Mesothelial cell of epicardium (in vitro differentiated cells): ENCODE measurements at regions not wholly inside any gene's neighbourhood (a gene's known extent, or its start where the extent isn't known, plus 50 kb on each side); places are given as distances from the start of the nearest gene placed in this dataset.

ENCODE experiments used
- DNase-seq, 2 experiments: peaks; one replicate each; pipeline ENCODE4 v3.0.0; 2021; ENCODE audit warnings: low spot score in 2 of 2; ENCODE audit not compliant: unreplicated experiment in 2 of 2
- H3K27ac Mint-ChIP-seq: 2 replicates; pipeline ENCODE4 v1.8.0; 2021; ENCODE audit warnings: mixed read lengths
- H3K27me3 Mint-ChIP-seq: 2 replicates; pipeline ENCODE4 v1.8.0; 2021; ENCODE audit warnings: low read depth, mixed read lengths
- H3K36me3 Mint-ChIP-seq: 2 replicates; pipeline ENCODE4 v1.8.0; 2021; ENCODE audit warnings: mixed read lengths
- H3K4me1 Mint-ChIP-seq: 2 replicates; pipeline ENCODE4 v1.8.0; 2021; ENCODE audit warnings: mixed read lengths
- H3K4me3 Mint-ChIP-seq: 2 replicates; pipeline ENCODE4 v1.8.0; 2021; ENCODE audit warnings: mild to moderate bottlenecking, moderate library complexity, mixed read lengths
- H3K9me3 Mint-ChIP-seq: 2 replicates; pipeline ENCODE4 v1.8.0; 2021; ENCODE audit warnings: mixed read lengths
- TF ChIP-seq, protein P1 (sequence below): fragments of 200-600 bp; sonication (generic); IDR thresholded peaks from one replicate; pipeline ENCODE4 v1.5.0; 2021; ENCODE audit warnings: antibody characterized with exemption; ENCODE audit not compliant: unreplicated experiment

DNA sequence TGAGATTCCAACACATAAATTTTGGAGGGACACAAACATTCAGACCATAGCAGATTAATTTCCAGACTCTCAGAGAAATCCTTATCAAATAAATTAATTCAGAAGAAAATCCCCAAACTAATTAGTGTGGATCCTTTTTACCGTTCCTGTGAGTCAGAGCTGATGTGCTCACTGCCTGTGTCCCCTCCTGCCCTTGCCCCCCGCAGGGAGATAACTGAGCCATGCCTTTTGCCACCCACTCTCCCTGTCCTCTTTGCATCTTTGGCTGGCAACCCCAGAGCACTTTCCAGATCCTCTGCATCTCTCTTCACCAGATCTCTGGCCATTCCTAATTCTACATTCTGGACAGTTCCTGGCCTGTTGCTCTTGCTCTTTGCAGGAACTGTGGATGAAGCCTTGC, 135.4 kb upstream of the MAP1B start:
- no peaks in the 10 kb centered on the region for H3K9me3 Mint-ChIP-seq
- TF ChIP-seq, protein P1, sequence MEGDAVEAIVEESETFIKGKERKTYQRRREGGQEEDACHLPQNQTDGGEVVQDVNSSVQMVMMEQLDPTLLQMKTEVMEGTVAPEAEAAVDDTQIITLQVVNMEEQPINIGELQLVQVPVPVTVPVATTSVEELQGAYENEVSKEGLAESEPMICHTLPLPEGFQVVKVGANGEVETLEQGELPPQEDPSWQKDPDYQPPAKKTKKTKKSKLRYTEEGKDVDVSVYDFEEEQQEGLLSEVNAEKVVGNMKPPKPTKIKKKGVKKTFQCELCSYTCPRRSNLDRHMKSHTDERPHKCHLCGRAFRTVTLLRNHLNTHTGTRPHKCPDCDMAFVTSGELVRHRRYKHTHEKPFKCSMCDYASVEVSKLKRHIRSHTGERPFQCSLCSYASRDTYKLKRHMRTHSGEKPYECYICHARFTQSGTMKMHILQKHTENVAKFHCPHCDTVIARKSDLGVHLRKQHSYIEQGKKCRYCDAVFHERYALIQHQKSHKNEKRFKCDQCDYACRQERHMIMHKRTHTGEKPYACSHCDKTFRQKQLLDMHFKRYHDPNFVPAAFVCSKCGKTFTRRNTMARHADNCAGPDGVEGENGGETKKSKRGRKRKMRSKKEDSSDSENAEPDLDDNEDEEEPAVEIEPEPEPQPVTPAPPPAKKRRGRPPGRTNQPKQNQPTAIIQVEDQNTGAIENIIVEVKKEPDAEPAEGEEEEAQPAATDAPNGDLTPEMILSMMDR, result no peak
- no peak overlapping the region for H3K4me3 Mint-ChIP-seq
- H3K27ac Mint-ChIP-seq, result no peak overlapping the region
- no peaks in the 10 kb centered on the region for H3K27me3 Mint-ChIP-seq
- no peaks in the 10 kb centered on the region for H3K36me3 Mint-ChIP-seq
- peaks cover 5% of the 10 kb centered on the region for H3K4me1 Mint-ChIP-seq
- DNase-seq, result no peak

DNA sequence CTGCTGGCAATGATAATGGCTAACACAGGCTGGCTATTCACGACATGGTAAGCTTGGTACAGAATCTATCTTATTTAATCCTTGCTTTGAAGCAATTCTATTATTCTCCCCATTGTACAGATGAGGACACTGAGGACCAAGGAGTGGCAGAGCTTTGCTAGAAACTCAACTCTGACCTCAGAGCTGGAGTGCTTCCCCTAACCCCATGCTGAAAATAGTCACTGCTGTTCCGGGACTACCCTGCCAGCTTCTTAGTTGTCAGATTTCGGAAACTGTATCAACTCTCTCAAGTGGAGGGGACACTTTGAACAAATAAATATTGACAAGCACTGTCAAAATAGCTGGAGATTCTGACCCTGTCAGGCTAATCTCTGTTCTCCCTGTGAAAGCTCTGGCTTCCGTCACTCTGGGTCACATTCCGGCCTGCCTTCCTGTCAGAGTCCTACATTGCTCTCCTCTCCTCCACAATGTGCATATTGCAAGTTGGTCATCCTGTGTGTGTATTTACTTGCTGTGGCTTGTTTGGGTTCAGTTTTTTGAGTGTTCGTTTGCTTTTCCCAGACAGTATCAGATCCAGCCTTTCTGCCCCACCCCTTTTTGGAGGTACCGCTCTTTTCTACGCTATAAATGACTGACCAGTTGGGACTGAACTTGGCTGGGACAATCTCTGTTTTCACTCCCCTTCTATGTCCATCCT, 134.3 kb upstream of the MAP1B start:
- Mint-ChIP-seq H3K27ac (no peak overlapping the region), H3K36me3 (no peaks in the 10 kb centered on the region), H3K9me3 (no peaks in the 10 kb centered on the region), H3K4me1 (peaks cover 7% of the 10 kb centered on the region), H3K27me3 (no peaks in the 10 kb centered on the region), H3K4me3 (no peak overlapping the region)
- TF ChIP-seq, protein P1, result no peak
- no peak for DNase-seq

DNA sequence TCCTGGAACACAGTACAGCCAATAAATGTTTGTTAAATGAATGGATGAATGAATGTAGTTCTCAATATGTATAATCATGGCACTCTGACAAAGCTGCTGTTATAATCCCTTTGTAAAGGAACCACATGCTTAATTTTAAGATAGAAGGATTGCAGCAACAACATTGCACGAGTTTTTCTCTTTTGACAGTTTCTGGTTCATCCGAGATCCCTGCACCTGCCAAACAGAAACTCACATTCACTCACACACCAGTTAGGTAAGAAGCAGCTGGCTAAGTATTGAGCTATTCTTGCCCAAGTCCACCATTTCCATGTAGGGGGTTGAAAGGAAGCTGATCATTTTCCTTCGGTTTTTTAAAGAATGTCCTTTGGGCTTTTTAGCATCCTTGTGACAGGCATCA, 133.7 kb upstream of the MAP1B start:
- no peak overlapping the region for H3K4me3 Mint-ChIP-seq
- no peak overlapping the region for H3K27ac Mint-ChIP-seq
- DNase-seq, result no peak
- no peaks in the 10 kb centered on the region for H3K36me3 Mint-ChIP-seq
- no peaks in the 10 kb centered on the region for H3K27me3 Mint-ChIP-seq
- no peaks in the 10 kb centered on the region for H3K9me3 Mint-ChIP-seq
- TF ChIP-seq, protein P1, result no peak
- H3K4me1 Mint-ChIP-seq, result peaks cover 7% of the 10 kb centered on the region

DNA sequence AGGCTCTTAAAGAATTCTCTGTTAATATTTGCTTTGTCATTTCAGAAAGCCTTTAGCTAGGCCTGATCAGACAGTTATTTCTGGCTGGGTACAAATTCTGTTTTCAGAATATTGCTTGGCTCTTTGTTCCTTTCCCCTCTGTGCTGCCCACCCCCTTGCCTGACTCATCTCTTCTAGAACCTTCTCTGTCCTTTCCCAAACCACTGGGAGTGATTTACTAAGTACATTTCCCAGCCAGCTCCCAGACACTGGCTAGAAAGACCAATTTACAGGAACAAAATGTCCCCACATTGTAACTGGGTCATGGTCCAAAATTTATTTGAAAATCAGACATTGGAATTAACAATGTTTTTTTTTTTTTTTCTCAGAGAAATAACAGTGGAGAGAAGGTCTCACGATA, 133.1 kb upstream of the MAP1B start:
- no peak overlapping the region for H3K27ac Mint-ChIP-seq

DNA sequence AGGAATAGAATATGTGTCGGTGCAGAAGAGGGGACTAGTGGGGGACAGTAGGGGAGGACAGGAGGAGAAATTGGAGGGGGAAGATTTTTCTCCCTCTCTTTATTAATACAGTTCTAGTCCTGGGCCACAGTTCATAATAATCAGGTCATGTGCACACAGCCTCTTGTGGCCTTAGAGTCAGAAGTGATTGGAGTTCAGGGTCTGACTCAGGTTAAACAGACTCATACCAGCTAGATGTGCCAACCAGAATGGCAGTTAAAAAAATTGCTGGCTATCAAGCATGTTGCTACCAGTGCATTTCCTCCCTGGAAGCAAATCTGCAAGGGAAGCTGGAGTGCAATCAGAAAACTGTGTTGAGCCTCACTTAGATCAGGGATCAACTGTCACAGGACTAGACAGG, 132.7 kb upstream of the MAP1B start:
- no peak overlapping the region for H3K4me3 Mint-ChIP-seq
- TF ChIP-seq, protein P1, result no peak
- no peaks in the 10 kb centered on the region for H3K9me3 Mint-ChIP-seq
- H3K36me3 Mint-ChIP-seq, result no peaks in the 10 kb centered on the region
- H3K4me1 Mint-ChIP-seq, result peaks cover 7% of the 10 kb centered on the region
- H3K27me3 Mint-ChIP-seq, result no peaks in the 10 kb centered on the region
- H3K27ac Mint-ChIP-seq, result no peak overlapping the region
- no peak for DNase-seq

More for the DNA sequence above, 133.1 kb upstream of the MAP1B start:
- Mint-ChIP-seq H3K36me3 (no peaks in the 10 kb centered on the region), H3K4me1 (peaks cover 7% of the 10 kb centered on the region), H3K4me3 (no peak overlapping the region), H3K9me3 (no peaks in the 10 kb centered on the region), H3K27me3 (no peaks in the 10 kb centered on the region)
- TF ChIP-seq, protein P1, result no peak
- DNase-seq, result no peak

DNA sequence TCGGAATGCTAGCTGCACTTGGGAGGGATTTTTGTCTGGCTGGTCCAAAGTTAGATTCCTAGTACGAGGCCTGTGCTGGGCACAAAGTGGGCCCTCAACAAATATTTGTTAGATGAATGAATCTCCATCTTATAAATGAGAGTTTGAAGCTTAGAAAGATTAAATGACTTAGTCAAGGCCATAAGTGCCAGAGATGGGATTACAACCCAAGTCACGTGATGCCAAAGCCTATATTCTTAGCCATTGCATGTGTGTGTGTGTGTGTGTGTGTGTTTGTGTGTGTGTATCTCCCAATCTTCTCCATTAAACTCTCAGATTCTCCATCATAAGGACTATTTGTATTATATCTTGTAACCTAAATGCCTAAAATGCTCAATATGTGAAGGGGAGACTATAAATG, 130.8 kb upstream of the MAP1B start:
- Mint-ChIP-seq H3K4me3 (no peak overlapping the region), H3K27me3 (no peaks in the 10 kb centered on the region), H3K27ac (no peak overlapping the region), H3K4me1 (peaks cover 7% of the 10 kb centered on the region), H3K9me3 (peaks cover 8% of the 10 kb centered on the region), H3K36me3 (no peaks in the 10 kb centered on the region)
- no peak for DNase-seq
- TF ChIP-seq, protein P1, result no peak
